Urinary bladder (tissue), 3 donors: ENCODE measurements at regions not wholly inside any gene's neighbourhood (a gene's known extent, or its start where the extent isn't known, plus 50 kb on each side); places are given as distances from the start of the nearest gene placed in this dataset.

ENCODE experiments used
- DNase-seq: peaks from one replicate; pipeline ENCODE4 v3.0.0-alpha.2; 2015; ENCODE audit errors: extremely low spot score
- H3K27ac ChIP-seq: one replicate; pipeline ENCODE4 v1.5.1; 2013; ENCODE audit warnings: low read depth, mild to moderate bottlenecking, moderate library complexity
- H3K36me3 ChIP-seq: one replicate; pipeline ENCODE4 v1.6.1; 2013; ENCODE audit warnings: mild to moderate bottlenecking, moderate library complexity; ENCODE audit not compliant: insufficient read depth
- H3K4me1 ChIP-seq: one replicate; pipeline ENCODE4 v1.6.1; 2013; ENCODE audit warnings: mild to moderate bottlenecking, moderate library complexity; ENCODE audit not compliant: insufficient read depth
- H3K4me3 ChIP-seq: one replicate; pipeline ENCODE4 v1.5.1; 2013; ENCODE audit warnings: low read depth, low read length
- WGBS: extraction: QIAGEN DNeasy Blood & Tissue Kit; methylation state at CpG from one replicate; pipeline ENCODE4 v1.1.7; 2013; 5-methylcytosine and 5-hydroxymethylcytosine counted together
- donor health status: healthy with polysubstance abuse.
- donor health status: healthy.

- 97% methylated on average over 18 of the region's 18 CpGs for WGBS
Measured at GRCh38 chrX:131778269-131779218, 234.7 kb downstream of the OR13H1 start.

GRCh38 chrX:131779306-131779705 lies 235.4 kb downstream of the OR13H1 start:
- Histone ChIP-seq H3K27ac (no peak overlapping the region), H3K4me3 (no peak overlapping the region), H3K4me1 (no peaks in the 10 kb centered on the region), H3K36me3 (no peaks in the 10 kb centered on the region)
- whole genome bisulfite sequencing: 94% methylated on average over 7 of the region's 7 CpGs
- DNase-seq: no peak

More at GRCh38 chrX:131778269-131779218, 234.7 kb downstream of the OR13H1 start:
- no peaks in the 10 kb centered on the region for H3K4me1 ChIP-seq
- H3K36me3 ChIP-seq: no peaks in the 10 kb centered on the region
- H3K27ac ChIP-seq: no peak overlapping the region
- H3K4me3 ChIP-seq: no peak overlapping the region
- DNase-seq: no peak

GRCh38 chrX:131779741-131780140 lies 235.9 kb downstream of the OR13H1 start:
- Histone ChIP-seq H3K4me3 (no peak overlapping the region), H3K4me1 (no peaks in the 10 kb centered on the region), H3K36me3 (no peaks in the 10 kb centered on the region), H3K27ac (no peak overlapping the region)
- DNase-seq: no peak
- WGBS: 93% methylated on average over 4 of the region's 4 CpGs

- WGBS: 86% methylated on average over 1 of the region's 1 CpG
- H3K4me1 ChIP-seq: no peaks in the 10 kb centered on the region
- H3K36me3 ChIP-seq: no peaks in the 10 kb centered on the region
- no peak overlapping the region for H3K4me3 ChIP-seq
- DNase-seq: no peak
- H3K27ac ChIP-seq: no peak overlapping the region
Measured at GRCh38 chrX:131782646-131783045, 238.8 kb downstream of the OR13H1 start.

GRCh38 chrX:131783555-131784308 lies 239.4 kb upstream of the STK26 start:
- 94% methylated on average over 15 of the region's 15 CpGs for WGBS
- H3K4me3 ChIP-seq: no peak overlapping the region
- no peaks in the 10 kb centered on the region for H3K36me3 ChIP-seq
- DNase-seq: no peak
- H3K4me1 ChIP-seq: no peaks in the 10 kb centered on the region
- H3K27ac ChIP-seq: no peak overlapping the region

- H3K4me1 ChIP-seq: no peaks in the 10 kb centered on the region
- H3K4me3 ChIP-seq: no peak overlapping the region
- DNase-seq: no peak
- H3K36me3 ChIP-seq: no peaks in the 10 kb centered on the region
- H3K27ac ChIP-seq: no peak overlapping the region
- 75% methylated on average over 2 of the region's 2 CpGs for WGBS
Measured at GRCh38 chrX:131789664-131790063, 233.4 kb upstream of the STK26 start.

GRCh38 chrX:131791608-131792355 lies 231.3 kb upstream of the STK26 start:
- H3K4me3 ChIP-seq: no peak overlapping the region
- DNase-seq: no peak
- no peaks in the 10 kb centered on the region for H3K4me1 ChIP-seq
- 92% methylated on average over 9 of the region's 9 CpGs for WGBS
- H3K27ac ChIP-seq: no peak overlapping the region
- H3K36me3 ChIP-seq: no peaks in the 10 kb centered on the region

- H3K36me3 ChIP-seq: no peaks in the 10 kb centered on the region
- H3K4me1 ChIP-seq: no peaks in the 10 kb centered on the region
- WGBS: 95% methylated on average over 13 of the region's 13 CpGs
- H3K27ac ChIP-seq: no peak overlapping the region
- no peak overlapping the region for H3K4me3 ChIP-seq
- no peak for DNase-seq
Measured at GRCh38 chrX:131792356-131792749, 230.7 kb upstream of the STK26 start.

- Histone ChIP-seq H3K4me1 (no peaks in the 10 kb centered on the region), H3K36me3 (no peaks in the 10 kb centered on the region), H3K27ac (no peak overlapping the region), H3K4me3 (no peak overlapping the region)
- 86% methylated on average over 15 of the region's 15 CpGs for WGBS
- no peak for DNase-seq
Measured at GRCh38 chrX:131792789-131793462, 230.2 kb upstream of the STK26 start.

- no peak overlapping the region for H3K27ac ChIP-seq
- H3K4me1 ChIP-seq: no peaks in the 10 kb centered on the region
- WGBS: 98% methylated on average over 44 of the region's 44 CpGs
- no peak overlapping the region for H3K4me3 ChIP-seq
- H3K36me3 ChIP-seq: no peaks in the 10 kb centered on the region
- DNase-seq: no peak
Measured at GRCh38 chrX:131795442-131796229, 227.5 kb upstream of the STK26 start.

DNA sequence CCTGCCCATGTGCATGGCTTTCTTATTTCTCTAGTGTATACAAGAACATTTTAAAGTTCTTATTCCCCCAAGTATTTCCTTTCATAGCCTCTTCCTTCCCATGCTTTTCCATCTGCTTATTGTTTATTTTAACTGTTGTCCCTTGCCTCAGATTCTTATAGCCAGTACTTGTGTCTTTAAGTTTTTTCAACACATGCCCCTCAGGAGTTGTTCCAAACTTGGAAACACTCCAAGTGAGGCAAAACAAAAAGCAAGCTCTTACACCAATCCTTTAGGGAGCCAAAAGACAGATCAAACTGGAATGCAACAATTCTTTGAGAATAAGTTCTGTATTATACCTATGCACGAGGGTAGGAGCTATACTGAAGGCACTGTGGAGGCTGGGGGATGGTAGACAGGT lies 222.0 kb upstream of the STK26 start:
- Histone ChIP-seq H3K4me1 (no peaks in the 10 kb centered on the region), H3K36me3 (no peaks in the 10 kb centered on the region), H3K4me3 (no peak overlapping the region), H3K27ac (no peak overlapping the region)
- WGBS: 54% methylated on average over 1 of the region's 1 CpG
- no peak for DNase-seq

DNA sequence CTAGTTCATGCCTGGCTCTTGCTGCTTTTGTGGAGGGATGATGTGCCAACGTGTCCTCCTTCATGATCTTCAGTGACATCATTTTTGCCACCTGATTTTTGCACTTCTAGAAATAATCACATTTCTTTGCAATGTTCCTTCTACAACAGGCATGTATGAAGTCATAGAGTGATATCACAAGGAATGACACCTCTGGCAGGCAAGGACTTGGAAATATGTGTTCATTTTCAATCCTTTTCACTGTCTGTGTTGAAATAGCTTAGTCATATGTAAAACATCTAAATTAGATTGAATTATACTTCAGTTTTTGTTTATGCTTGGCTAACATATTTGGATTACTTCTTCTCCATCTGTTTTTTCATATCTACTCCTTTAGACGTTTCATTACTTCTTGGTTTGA lies 221.2 kb upstream of the STK26 start:
- no peak for DNase-seq
- Histone ChIP-seq H3K36me3 (no peaks in the 10 kb centered on the region), H3K4me1 (no peaks in the 10 kb centered on the region), H3K27ac (no peak overlapping the region), H3K4me3 (no peak overlapping the region)
- 77% methylated on average over 2 of the region's 2 CpGs for WGBS
